Endothelial cell of umbilical vein (primary cell): ENCODE measurements at regions not wholly inside any gene's neighbourhood (a gene's known extent, or its start where the extent isn't known, plus 50 kb on each side); places are given as distances from the start of the nearest gene placed in this dataset.

Source experiments
- CTCF ChIP-seq, 2 donors: IDR thresholded peaks; 1 replicate in 1 of 2; 2 replicates in 1 of 2; pipeline ENCODE4 v1.5.1; 2011; ENCODE audit warnings: low read length in 2 of 2, mild to moderate bottlenecking in 2 of 2, moderate library complexity in 2 of 2, control low read depth in 1 of 2, inconsistent platforms in 1 of 2, low read depth in 1 of 2; ENCODE audit not compliant: insufficient read depth in 1 of 2; ENCODE audit errors: extremely low read depth in 1 of 2
- EZH2 ChIP-seq: IDR thresholded peaks from 2 replicates; pipeline ENCODE4 v1.6.1; 2012; ENCODE audit warnings: borderline replicate concordance, low read depth, mild to moderate bottlenecking, moderate library complexity, low read length, inconsistent platforms; ENCODE audit not compliant: severe bottlenecking
- FOS ChIP-seq: IDR thresholded peaks from 2 replicates; pipeline ENCODE4 v1.6.1; 2011; ENCODE audit warnings: mild to moderate bottlenecking, low read length, moderate library complexity, borderline replicate concordance; ENCODE audit not compliant: insufficient read depth
- MAX ChIP-seq: IDR thresholded peaks from 2 replicates; pipeline ENCODE4 v1.6.1; 2011; ENCODE audit not compliant: insufficient read depth, insufficient read length
- MYC ChIP-seq: IDR thresholded peaks from one replicate; pipeline ENCODE4 v1.6.1; 2011; ENCODE audit warnings: mild to moderate bottlenecking, low read depth, low read length
- POLR2A ChIP-seq: IDR thresholded peaks from 2 replicates; pipeline ENCODE4 v1.6.1; 2012; ENCODE audit warnings: low read depth, mild to moderate bottlenecking, control low read depth, low read length

- TF ChIP-seq CTCF (IDR thresholded peaks at IDR 0.05; ENCODE audit: extremely low read depth in 1 of 2, insufficient read depth in 1 of 2, low read depth in 1 of 2, low read length in 2 of 2) (no peak), POLR2A (no peak), MYC (no peak), EZH2 (no peak), FOS (no peak), MAX (no peak)
Measured at GRCh38 chr22:49103314-49104059, 724.2 kb downstream of the BRD1 start.
